Thoracic aorta (tissue), 2 donors: ENCODE measurements at regions not wholly inside any gene's neighbourhood (a gene's known extent, or its start where the extent isn't known, plus 50 kb on each side); places are given as distances from the start of the nearest gene placed in this dataset.
"Not testable (repeated sequence)": the region's sequence is repeated elsewhere in the genome, so short reads cannot be mapped to it uniquely, and the experiment has no call there.

Experiments
- ATAC-seq: fragments of 150-250 bp; one replicate; pipeline ENCODE4 v1.8.0; 2017; ENCODE audit warnings: low read depth; ENCODE audit not compliant: insufficient number of reproducible peaks, low FRiP score
- DNase-seq: peaks from one replicate; pipeline ENCODE4 v3.0.0-alpha.2; 2020; ENCODE audit warnings: low spot score
- H3K27ac ChIP-seq, 2 donors: fragments of 200-600 bp; sonication (generic); 1 replicate in 1 of 2; 2 replicates in 1 of 2; pipeline ENCODE4 v1.5.1; 2016; ENCODE audit warnings: mild to moderate bottlenecking in 2 of 2, moderate library complexity in 2 of 2
- H3K27me3 ChIP-seq: fragments of 200-600 bp; sonication (generic); replicated peaks from 2 replicates; pipeline ENCODE4 v1.6.0; 2016; ENCODE audit warnings: mild to moderate bottlenecking; ENCODE audit not compliant: insufficient read depth
- H3K36me3 ChIP-seq: fragments of 200-600 bp; sonication (generic); one replicate; pipeline ENCODE4 v1.5.1; 2016
- H3K4me1 ChIP-seq, 2 donors: fragments of 200-600 bp; sonication (generic); 1 replicate in 1 of 2; 2 replicates in 1 of 2; pipeline versions ENCODE4 v1.5.1 to v1.6.0; 2016; ENCODE audit warnings: low read depth in 2 of 2, mild to moderate bottlenecking in 1 of 2; ENCODE audit not compliant: control insufficient read depth in 1 of 2
- H3K4me3 ChIP-seq: fragments of 200-600 bp; sonication (generic); 2 replicates; pipeline ENCODE4 v1.5.1; 2016; ENCODE audit warnings: mild to moderate bottlenecking
- H3K9me3 ChIP-seq: fragments of 200-600 bp; sonication (generic); 2 replicates; pipeline ENCODE4 v1.5.1; 2016
- CTCF ChIP-seq: fragments of 200-600 bp; sonication (generic); IDR thresholded peaks from one replicate; pipeline ENCODE4 v1.5.1; 2019; ENCODE audit warnings: antibody characterized with exemption

GRCh38 chr5:42980391-42980790 lies 59.7 kb downstream of the ANXA2R start:
- not testable (repeated sequence) for H3K27me3 ChIP-seq, DNase-seq, H3K4me1 ChIP-seq, H3K27ac ChIP-seq, ATAC-seq, H3K9me3 ChIP-seq, H3K4me3 ChIP-seq, H3K36me3 ChIP-seq

- not testable (repeated sequence) for H3K4me3 ChIP-seq, H3K27me3 ChIP-seq, H3K4me1 ChIP-seq, H3K9me3 ChIP-seq, H3K36me3 ChIP-seq, DNase-seq, H3K27ac ChIP-seq, ATAC-seq
Observed at GRCh38 chr5:42979242-42979641, 60.9 kb downstream of the ANXA2R start.

- Histone ChIP-seq H3K9me3 (no peaks in the 10 kb centered on the region), H3K4me3 (no peak overlapping the region), H3K27me3 (no peaks in the 10 kb centered on the region), H3K4me1 (no peaks in the 10 kb centered on the region), H3K27ac (no peak overlapping the region), H3K36me3 (no peaks in the 10 kb centered on the region)
- DNase-seq: no peak
- no peak for ATAC-seq
- no peak for TF ChIP-seq CTCF
Observed at GRCh38 chr5:42974536-42974935, 65.6 kb downstream of the ANXA2R start.

- TF ChIP-seq CTCF: no peak
- ATAC-seq: no peak
Observed at GRCh38 chr5:42970636-42971559, 69.2 kb downstream of the ANXA2R start.

GRCh38 chr5:42965934-42966333 lies 74.2 kb downstream of the ANXA2R start:
- H3K4me1 ChIP-seq: no peaks in the 10 kb centered on the region
- H3K27me3 ChIP-seq: no peaks in the 10 kb centered on the region
- DNase-seq: no peak
- no peak for ATAC-seq
- H3K4me3 ChIP-seq: no peak overlapping the region
- H3K27ac ChIP-seq: no peak overlapping the region
- H3K9me3 ChIP-seq: no peaks in the 10 kb centered on the region
- TF ChIP-seq CTCF: no peak
- no peaks in the 10 kb centered on the region for H3K36me3 ChIP-seq

More at GRCh38 chr5:42970636-42971559, 69.2 kb downstream of the ANXA2R start:
- Histone ChIP-seq H3K9me3 (no peaks in the 10 kb centered on the region), H3K27ac (no peak overlapping the region), H3K4me1 (no peaks in the 10 kb centered on the region), H3K27me3 (no peaks in the 10 kb centered on the region), H3K4me3 (no peak overlapping the region), H3K36me3 (no peaks in the 10 kb centered on the region)
- DNase-seq: no peak

GRCh38 chr5:42963412-42963811 lies 76.7 kb downstream of the ANXA2R start:
- no peak for TF ChIP-seq CTCF
- no peak overlapping the region for H3K4me3 ChIP-seq
- no peak overlapping the region for H3K27ac ChIP-seq
- no peaks in the 10 kb centered on the region for H3K27me3 ChIP-seq
- no peaks in the 10 kb centered on the region for H3K36me3 ChIP-seq
- H3K4me1 ChIP-seq: no peaks in the 10 kb centered on the region
- no peak for ATAC-seq
- no peak for DNase-seq
- no peaks in the 10 kb centered on the region for H3K9me3 ChIP-seq
